ENCODE measurements at regions not wholly inside any gene's neighbourhood (a gene's known extent, or its start where the extent isn't known, plus 50 kb on each side); places are given as distances from the start of the nearest gene placed in this dataset.
"Not testable (repeated sequence)": the region's sequence is repeated elsewhere in the genome, so short reads cannot be mapped to it uniquely, and the experiment has no call there.

DNA sequence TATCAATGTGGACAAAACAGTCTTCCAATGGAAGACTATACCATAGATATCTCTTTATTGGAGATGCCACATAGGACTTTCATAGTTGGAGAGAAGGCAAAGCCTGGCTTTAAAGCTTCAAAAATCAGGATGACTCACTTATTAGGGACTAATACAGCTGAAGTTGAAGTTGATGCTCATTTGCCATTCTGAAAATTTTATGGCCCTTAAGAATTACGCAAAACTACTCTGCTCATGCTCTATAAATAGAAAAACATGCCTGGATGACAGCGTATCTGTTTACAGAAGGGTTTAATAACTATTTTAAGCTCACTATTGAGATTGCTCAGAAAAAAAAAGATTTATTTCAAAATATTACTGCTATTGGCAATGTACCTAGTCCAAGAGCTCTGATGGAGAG is 155.5 kb upstream of the DST start:
- DNase-seq = no peak

DNA sequence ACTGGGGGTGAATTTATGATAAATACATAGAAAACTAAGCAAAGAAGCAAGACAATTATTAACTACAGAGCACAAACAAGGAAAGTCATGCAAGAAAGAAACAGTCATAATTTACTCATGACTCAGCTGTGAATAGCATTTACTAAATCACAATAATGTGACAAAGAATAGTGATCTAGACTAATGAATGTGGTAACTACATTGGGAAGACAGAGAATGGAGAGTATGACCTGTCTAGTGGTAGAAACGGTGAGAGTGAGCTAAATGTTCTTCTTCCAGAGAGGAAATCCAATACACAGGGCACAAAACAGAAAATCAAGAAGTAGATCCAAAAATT is 153.5 kb upstream of the DST start:
- no peak for DNase-seq

DNA sequence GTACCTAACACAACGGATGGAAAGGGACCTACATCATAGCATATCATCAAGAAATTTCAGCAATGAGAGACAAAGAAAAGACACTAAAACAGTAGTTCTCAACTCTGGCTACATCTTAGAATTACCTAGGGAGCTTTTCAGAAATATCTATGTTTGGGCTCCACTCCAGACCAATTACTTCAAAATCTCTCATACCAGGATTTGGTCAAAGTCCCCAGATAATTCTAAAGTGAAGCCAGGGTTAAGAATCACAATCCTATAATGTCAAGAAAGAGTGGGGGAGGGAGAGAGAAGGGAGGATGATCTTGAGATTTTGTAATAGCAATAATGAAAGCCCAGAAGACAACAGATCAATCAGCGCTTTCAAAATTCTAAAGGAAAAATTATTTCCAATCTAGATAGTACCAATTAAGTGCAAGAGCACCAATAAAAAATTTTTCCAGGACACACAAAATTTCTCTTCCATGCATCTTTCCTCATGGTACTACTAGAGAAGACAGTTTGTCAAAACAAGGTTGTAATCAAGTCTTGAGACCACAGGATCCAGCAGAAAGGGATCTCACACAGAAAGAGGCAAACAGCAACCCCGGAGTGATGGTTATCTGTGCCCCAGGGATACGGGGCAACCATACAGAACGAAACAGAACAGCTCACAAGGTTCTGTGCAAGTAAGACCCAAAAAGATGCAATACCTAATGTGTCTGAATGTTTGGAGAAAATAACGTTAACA is 152.9 kb upstream of the DST start:
- DNase-seq = no peak

DNA sequence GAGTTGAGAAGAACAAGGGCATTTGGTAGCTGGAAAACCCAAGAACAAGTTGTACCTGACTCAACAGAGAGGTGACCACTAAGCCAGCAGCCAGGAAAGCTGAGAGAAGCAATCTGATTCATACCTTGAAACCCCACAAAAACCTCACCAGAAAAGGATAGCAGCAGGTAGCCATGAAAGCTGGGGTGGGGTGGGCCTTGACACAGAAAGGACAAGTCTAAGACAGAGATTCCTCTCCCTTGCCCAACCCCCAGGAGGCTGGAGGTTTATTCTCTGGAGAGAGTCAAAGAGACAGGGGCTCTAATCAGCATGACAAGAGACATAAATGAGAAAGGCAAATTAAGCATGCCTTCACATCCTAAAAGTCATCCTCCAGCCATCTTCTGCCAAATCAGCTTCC is 151.7 kb upstream of the DST start:
- no peak for DNase-seq

DNA sequence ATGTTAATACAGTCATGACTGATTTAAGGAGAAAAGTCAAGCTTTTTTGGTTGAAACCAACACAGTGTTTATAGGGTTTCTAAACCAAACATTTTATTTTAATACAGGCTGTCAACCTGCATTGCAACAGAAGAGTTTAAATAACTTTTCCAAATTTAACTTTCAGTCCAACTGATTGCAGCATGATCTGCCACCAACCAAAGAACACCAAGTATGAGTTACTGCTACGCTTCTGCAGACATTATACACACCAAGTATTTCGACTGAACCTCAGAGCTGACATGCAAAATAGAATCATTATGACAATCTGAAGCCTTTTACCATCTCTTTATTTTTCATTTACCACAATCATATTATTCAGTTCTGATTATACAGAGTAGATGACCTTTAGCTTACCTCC is 151.2 kb upstream of the DST start:
- no peak for DNase-seq

DNA sequence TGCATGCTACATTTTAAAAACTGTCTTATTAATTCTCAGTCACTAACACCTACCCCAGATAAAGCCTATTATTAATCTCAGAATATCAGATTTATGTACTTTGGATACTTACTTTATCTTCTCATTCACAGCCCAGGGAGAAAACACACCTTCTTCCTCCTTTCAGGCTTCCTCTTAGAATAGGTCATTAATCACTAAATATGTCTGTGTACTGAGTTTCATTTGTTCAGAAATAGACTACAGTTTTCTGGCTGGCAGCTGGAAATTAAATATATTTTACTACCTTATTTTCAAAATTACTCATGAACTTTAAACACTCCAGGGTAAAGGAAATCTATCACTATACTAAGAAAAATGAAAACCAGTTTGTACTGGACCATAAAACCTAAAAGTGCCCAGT is 147.7 kb upstream of the DST start:
- DNase-seq = no peak

DNA sequence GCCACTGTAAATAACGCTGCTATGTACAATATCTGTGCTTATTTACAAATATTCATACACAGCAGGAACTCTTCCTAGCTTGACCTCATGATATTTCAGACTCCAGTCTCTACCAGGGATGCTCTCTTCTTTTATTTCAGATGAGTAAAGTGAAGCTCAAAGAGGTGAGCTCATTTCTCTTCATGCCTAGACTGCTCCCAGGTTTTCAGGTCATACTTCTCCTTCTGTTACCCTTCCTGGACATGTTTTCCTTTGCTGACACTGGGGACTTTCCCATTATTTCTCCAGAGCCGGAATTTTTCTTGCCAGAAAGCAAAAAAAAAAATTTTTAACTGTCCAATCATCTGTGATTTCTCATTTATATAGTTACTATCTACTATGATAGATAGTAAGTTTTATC is 147.2 kb upstream of the DST start:
- no peak for DNase-seq

DNA sequence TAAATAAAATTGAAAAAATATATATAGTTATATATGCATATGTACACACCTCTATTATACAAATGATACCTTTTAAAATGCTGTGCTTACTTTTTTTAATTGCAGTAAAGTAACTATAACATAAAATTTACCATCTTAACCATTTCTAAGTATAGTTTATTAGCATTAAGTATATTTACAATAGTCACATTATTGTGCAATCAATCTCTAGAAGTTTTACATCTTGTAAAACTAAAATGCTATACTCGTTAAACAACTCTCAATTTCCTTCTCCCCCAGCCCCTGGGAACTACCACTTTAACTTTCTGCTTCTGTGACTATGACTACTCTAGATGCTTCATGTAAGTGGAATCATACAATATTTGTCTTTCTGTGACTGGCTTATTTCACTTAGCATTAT is 146.7 kb upstream of the DST start:
- no peak for DNase-seq

DNA sequence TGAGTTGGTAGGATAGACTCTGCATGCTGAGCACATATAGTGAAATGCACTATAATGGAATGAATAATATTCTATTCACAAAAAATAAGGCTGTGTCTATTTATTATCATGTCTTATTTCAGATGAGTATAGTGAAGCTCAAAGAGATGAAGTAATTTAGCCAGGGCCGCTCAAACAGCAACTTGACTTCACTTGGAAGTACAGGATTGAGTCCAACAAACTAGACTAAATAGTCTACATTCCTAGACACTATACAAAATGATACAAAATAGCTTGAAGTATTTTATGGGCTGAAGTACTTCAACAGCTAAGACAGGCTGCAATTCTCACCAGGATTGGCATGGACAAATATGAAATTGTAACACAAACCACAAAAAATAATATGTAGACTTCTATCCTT is 144.5 kb upstream of the DST start:
- no peak for DNase-seq

DNA sequence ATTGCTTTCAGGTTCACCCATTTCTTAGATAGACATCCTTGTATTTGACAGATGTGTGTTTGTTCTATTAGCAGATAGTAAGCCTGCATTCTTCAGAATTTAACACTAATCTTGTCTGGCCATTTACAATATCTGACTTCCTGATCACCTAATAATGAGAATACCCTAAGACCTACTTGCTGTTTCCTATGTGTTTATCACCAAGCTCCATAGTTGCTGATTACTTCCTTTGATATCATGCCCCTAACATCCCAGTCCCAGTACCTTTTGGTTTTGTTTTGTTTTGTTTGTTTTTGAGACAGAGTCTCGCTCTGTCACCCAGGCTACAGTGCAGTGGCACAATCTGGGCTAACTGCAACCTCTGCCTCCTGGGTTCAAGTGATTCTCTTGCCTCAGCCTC is 143.6 kb upstream of the DST start:
- no peak for DNase-seq

DNA sequence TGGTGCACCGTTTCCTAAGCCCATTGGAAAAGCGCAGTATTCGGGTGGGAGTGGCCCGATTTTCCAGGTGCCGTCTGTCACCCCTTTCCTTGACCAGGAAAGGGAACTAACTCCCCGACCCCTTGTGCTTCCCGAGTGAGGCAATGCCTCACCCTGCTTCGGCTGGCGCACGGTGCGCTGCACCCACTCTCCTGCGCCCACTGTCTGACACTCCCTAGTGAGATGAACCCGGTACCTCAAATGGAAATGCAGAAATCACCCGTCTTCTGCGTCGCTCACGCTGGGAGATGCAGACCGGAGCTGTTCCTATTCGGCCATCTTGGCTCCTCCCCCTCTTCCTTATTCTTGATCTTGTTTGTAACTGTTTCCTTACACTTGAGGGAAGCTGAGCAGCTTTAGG is 142.8 kb upstream of the DST start:
- not testable (repeated sequence) for DNase-seq

DNA sequence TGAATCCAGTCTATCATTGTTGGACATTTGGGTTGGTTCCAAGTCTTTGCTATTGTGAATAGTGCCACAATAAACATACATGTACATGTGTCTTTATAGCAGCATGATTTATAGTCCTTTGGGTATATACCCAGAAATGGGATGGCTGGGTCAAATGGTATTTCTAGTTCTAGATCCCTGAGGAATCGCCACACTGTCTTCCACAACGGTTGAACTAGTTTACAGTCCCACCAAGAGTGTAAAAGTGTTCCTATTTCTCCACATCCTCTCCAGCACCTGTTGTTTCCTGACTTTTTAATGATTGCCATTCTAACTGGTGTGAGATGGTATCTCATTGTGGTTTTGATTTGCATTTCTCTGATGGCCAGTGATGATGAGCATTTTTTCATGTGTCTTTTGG is 137.4 kb upstream of the DST start:
- not testable (repeated sequence) for DNase-seq

DNA sequence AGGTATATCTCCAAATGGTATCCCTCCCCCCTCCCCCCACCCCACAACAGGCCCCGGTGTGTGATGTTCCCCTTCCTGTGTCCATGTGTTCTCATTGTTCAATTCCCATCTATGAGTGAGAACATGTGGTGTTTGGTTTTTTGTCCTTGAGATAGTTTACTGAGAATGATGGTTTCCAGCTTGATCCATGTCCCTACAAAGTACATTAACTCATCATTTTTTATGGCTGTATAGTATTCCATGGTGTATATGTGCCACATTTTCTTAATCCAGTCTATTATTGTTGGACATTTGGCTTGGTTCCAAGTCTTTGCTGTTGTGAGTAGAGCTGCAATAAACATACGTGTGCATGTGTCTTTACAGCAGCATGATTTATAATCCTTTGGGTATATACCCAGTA is 135.8 kb upstream of the DST start:
- DNase-seq = not testable (repeated sequence)

DNA sequence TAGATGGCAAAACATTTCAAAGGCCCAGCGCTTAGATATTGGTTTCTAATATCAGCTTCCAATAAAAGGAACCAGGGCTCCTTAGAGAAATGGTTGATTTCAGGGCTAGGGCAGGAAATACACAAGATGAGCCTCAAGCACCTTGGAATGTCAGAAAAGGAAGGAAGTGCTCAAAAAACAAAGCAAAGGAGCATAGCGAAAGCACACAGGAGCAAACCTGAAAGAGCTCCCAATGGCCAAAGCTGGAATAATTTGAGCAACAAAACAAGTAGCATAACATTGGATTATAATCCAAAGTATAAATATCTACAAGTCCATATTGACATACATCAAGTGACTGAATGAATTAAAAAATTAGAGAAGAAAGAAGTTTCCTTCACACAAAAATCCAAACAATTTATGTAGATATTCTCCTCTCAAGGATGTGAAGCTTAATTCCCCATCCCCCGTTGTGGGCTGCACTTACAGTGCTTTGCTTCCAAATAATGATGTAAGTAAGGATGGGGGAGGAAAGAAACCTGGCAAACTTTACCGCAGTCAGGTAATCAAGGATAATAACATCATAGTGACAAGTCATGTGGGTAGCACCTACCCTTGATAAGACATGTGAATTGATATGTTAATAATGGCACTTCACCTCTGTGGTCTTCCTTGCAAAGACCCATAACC is 132.9 kb upstream of the DST start:
- no peak for DNase-seq

DNA sequence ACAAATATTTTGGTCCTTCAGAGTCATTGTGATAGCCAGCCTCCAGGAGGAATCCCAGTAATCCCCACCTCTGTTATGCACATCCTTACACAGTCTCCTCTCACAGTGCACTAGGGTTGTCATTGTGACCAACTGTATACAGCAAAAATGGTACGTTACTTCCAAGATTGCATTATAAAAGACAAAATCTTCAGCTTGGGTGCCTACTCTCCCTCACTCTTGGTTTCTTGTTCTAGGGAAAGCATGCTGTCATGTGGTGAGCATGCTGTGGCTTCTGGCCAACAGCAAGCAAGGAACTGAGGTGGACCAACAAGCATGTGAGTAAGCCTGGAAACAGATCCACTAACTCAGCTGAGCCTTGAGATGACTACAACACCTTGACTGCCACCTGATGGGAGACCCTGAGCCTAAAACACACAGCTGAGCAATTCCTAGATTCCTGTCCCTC is 130.1 kb upstream of the DST start:
- DNase-seq = no peak

DNA sequence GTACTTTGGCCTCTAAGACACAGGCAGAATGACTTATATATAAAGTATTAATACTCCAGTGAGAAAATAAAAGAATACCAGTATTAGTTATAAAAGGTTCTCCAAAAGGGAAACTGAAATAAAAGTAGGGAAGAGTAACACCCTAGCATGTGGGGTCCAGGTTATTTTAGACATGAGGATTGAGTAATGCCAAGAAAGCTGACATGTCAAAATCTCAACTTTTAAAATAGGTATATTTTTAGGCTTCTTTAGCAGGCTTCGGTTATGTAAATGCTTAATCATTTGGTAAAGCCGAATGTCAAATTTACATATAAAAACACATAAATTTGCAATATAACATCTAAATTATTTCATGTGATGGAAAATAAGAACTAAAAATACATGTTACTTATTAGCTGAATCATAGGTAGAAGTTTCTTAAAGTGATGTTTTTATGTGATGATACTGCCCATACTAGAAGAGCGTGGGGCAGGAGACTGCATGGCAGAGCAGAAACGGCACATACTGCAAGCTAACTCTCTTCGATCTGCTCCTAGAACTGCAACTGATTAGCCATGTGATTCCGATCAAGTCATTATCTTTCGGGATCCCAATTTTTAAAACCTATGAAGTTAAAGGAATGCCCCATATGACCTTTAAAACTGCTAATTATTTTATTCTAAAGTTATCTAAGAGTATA is 129.4 kb upstream of the DST start:
- no peak for DNase-seq

DNA sequence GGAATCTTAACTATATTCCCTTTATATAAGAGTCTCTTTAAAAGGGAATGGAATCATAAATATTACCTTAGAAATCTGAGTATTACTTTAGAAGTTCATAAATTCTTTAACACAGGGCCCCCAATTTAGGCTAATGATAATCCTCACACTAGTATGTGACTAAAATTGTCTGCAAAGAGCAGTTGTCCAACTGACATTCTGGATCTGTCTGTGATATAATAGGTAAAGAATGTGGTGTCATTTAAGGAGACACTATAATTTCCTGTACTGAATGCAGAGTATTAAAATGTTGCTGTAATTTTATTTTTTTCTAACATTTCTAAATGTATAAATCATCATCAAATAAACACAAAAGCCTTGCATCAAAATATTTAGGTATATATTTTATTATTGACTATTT is 128.5 kb upstream of the DST start:
- no peak for DNase-seq

DNA sequence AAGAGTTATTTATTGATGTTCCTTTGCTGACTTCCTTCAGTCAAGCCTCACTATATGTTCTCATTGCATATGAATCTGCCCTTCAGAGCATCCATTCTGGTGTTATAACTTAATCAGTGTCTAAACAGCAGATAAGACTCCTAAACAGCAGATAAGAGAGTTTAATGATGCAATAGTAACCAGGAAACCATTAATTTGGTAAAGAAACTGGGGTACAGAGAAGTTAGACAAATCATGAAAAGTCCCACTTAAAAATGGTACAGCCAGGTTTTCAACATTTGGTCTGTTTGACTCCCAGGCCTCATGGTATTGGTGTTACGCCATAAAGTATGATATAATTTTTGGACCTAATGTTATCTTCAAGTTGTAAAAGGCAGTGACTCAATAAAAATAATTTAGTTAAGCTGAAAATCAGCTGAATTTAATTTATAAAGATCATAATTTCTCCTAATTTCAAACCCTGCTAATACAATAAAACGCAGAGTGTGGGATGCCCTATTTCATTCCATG is 127.4 kb upstream of the DST start:
- no peak for DNase-seq

DNA sequence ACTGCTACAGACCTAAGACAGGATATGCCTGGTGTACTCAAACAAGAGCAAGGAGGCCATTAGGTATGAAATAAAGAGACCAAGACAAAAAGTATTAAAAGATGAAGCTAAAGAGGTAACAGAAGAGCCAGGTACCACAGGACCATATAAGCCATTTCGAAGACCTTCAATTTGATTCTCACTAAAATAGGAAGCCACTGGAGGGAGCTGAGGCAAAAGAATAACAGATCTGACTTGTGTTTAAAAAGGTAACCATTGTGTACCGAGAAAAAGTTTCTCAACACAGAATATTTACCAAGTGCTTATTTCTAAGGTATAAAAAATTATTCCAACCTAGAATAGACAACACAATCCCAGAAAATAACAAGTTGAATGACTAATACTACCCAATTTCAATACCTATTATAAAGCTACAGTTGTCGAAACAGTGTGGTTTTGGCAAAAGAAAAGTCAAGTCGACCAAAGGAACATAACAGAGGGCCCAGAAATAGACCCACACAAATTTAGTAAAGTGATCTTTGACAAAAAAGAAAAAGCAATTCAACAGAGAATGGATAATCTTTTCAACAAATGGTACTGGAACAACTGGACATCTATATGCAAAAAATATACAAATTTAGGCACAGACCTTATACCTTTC is 125.3 kb upstream of the DST start:
- DNase-seq = peak in 1 of 2 experiments; percentile 25

DNA sequence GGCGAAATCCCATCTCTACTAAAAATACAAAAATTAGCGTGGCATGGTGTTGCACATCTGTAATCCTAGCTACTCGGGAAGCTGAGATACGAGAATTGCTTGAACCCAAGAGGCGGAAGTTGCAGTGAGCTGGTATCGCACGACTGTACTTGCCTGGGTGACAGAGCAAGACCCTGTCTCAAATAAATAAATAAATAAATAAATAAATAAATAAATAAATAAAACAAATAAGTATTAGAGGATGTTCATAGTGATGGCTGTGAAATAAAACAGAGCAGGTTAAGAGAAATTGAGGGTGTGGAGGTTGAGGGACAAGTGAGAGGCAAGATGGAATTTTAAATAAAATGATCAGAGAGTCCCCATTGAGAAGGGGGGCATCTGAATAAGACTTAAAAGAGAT is 124.7 kb upstream of the DST start:
- DNase-seq = no peak

DNA sequence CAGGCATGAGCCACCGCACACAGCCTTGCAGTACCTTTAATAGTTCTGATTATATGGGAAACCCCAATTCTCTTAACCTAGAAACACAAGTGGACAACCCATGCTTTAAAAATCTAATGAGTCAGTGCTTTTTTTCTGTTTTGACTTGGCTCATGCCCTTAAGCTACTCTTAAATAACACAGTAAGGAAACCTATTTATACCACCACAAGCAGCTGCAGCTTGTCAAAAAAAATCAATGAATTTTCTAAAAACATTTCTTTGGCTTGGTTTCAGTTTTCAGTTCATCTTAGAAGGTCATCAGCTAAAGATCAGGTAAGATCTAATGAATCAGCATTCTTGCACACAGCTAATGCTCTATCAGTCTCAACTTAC is 124.1 kb upstream of the DST start:
- DNase-seq = no peak

DNA sequence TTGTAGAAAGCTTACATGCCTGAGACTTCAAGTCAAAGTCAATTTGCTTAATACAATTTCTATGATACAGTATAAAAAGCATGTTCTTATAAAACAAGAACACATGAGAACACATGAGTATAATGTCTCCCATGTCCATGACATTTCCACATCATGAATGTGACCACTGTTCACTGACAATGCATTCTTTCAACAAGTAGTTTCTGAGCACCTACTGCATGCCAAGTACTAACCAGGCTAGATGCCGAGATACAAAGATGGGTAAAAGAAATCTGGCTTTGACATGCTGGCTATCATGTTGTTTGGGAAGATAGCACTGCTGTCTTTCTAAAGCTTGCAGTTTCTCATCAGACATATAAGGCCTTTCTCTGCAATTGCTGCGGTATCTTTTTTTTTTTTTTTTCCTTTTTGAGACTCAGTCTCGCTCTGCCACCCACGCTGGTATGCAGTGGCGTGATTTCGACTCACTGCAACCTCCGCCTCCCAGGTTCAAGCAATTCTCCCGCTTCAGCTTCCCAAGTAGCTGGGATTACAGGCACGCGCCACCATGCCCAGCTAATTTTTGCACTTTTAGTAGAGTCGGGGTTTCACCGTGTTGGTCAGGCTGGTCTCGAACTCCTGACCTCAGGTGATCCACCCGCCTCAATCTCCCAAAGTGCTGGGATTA is 123.6 kb upstream of the DST start:
- DNase-seq = no peak

DNA sequence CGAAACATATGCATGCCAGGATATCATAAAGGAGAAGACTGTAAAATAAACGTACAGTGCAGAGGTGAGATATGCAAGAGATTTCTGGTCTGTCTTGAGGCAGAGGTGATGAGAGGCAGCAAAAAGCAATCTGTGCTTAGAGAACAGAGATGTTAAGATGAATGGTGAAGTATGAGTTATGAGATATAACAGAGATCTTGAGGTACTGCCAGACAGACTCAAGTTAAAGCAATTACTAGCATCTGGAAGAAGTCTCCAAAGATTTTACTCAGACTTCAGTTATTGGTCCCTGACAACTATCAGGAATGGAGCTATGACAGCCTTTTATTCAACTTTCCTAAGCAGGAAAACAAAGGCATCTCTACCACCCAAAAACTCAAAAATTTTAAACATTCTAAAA is 122.8 kb upstream of the DST start:
- no peak for DNase-seq

Measured in NCI-H524 (cell line).